ENCODE measurements at regions not wholly inside any gene's neighbourhood (a gene's known extent, or its start where the extent isn't known, plus 50 kb on each side); places are given as distances from the start of the nearest gene placed in this dataset.

DNA sequence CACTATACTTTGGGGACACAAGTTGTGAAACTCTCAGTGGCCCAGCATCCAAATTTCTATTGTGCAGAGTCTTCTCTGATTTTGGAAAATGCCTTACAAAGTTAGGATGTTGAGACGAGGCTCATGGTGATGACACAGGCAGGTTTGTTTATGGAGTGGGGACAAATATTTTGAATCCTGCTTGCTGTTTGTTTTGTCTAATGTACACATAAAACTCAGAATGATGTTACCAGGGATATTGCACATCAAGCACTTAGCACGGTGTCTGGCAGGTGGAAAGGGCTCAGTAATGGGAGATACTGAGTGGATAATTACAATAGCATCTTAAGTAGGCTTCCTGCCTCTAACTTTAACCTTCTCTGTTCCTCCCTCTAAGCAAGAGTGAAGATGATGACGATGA lies 628.9 kb upstream of the TBX3 start:
- TF ChIP-seq, protein P1, sequence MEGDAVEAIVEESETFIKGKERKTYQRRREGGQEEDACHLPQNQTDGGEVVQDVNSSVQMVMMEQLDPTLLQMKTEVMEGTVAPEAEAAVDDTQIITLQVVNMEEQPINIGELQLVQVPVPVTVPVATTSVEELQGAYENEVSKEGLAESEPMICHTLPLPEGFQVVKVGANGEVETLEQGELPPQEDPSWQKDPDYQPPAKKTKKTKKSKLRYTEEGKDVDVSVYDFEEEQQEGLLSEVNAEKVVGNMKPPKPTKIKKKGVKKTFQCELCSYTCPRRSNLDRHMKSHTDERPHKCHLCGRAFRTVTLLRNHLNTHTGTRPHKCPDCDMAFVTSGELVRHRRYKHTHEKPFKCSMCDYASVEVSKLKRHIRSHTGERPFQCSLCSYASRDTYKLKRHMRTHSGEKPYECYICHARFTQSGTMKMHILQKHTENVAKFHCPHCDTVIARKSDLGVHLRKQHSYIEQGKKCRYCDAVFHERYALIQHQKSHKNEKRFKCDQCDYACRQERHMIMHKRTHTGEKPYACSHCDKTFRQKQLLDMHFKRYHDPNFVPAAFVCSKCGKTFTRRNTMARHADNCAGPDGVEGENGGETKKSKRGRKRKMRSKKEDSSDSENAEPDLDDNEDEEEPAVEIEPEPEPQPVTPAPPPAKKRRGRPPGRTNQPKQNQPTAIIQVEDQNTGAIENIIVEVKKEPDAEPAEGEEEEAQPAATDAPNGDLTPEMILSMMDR (IDR thresholded peaks at IDR 0.05) = no peak
- no peak for TF ChIP-seq POLR2A (IDR thresholded peaks at IDR 0.05)

Measured in lower leg skin (tissue), 3 donors.